Mesenchymal stem cell (in vitro differentiated cells and primary cell): ENCODE measurements at regions not wholly inside any gene's neighbourhood (a gene's known extent, or its start where the extent isn't known, plus 50 kb on each side); places are given as distances from the start of the nearest gene placed in this dataset.

Experiments used
- DNase-seq: peaks from one replicate; pipeline ENCODE4 v3.0.0-alpha.2; 2013
- H2AFZ ChIP-seq: one replicate; pipeline ENCODE4 v1.6.1; 2013; ENCODE audit warnings: low read depth, mild to moderate bottlenecking, control low read depth, inconsistent platforms, low read length, moderate library complexity
- H2AK5ac ChIP-seq: 2 replicates; pipeline ENCODE4 v1.6.1; 2013; ENCODE audit warnings: low read length, moderate library complexity, mild to moderate bottlenecking, inconsistent platforms; ENCODE audit not compliant: severe bottlenecking
- H2BK120ac ChIP-seq: one replicate; pipeline ENCODE4 v1.6.1; 2013; ENCODE audit warnings: low read depth, mild to moderate bottlenecking, inconsistent platforms, low read length, moderate library complexity
- H2BK12ac ChIP-seq, 2 experiments: one replicate each; pipeline ENCODE4 v1.6.1; 2013; ENCODE audit warnings: inconsistent platforms in 2 of 2, low read length in 2 of 2, mild to moderate bottlenecking in 2 of 2, moderate library complexity in 2 of 2, control low read depth in 1 of 2
- H2BK15ac ChIP-seq: one replicate; pipeline ENCODE4 v1.6.1; 2013; ENCODE audit warnings: mild to moderate bottlenecking, low read depth, inconsistent platforms; ENCODE audit not compliant: poor library complexity, severe bottlenecking
- H2BK5ac ChIP-seq: 2 replicates; pipeline ENCODE4 v1.6.1; 2013; ENCODE audit warnings: low read depth, mild to moderate bottlenecking, low read length, control low read depth, inconsistent platforms; ENCODE audit not compliant: poor library complexity, severe bottlenecking
- H3K14ac ChIP-seq, 2 experiments: one replicate each; pipeline ENCODE4 v1.6.1; 2013; ENCODE audit warnings: inconsistent platforms in 2 of 2, low read length in 2 of 2, control low read depth in 1 of 2, mild to moderate bottlenecking in 1 of 2, moderate library complexity in 1 of 2
- H3K18ac ChIP-seq, 2 experiments: one replicate each; pipeline ENCODE4 v1.6.1; 2013; ENCODE audit warnings: inconsistent platforms in 2 of 2, low read length in 2 of 2, control low read depth in 1 of 2, low read depth in 1 of 2, mild to moderate bottlenecking in 1 of 2
- H3K23ac ChIP-seq, 2 experiments: one replicate each; pipeline ENCODE4 v1.6.1; 2013; ENCODE audit warnings: inconsistent platforms in 2 of 2, low read length in 2 of 2, mild to moderate bottlenecking in 2 of 2, moderate library complexity in 2 of 2, control low read depth in 1 of 2
- H3K27ac ChIP-seq: 2 replicates; pipeline ENCODE4 v1.5.1; 2013; ENCODE audit warnings: mild to moderate bottlenecking, moderate library complexity, low read length, control low read depth, inconsistent platforms; ENCODE audit not compliant: poor library complexity, severe bottlenecking
- H3K27me3 ChIP-seq, 2 experiments: 2 replicates each; pipeline versions ENCODE4 v1.6.1 to v1.7.0; 2013; ENCODE audit warnings: low read length in 2 of 2, mild to moderate bottlenecking in 2 of 2, moderate library complexity in 2 of 2, control low read depth in 1 of 2, inconsistent platforms in 1 of 2; ENCODE audit not compliant: control insufficient read depth in 1 of 2, insufficient read depth in 1 of 2
- H3K36me3 ChIP-seq, 2 experiments: 2 replicates each; pipeline versions ENCODE4 v1.6.1 to v1.7.0; 2013; ENCODE audit warnings: low read length in 2 of 2, control low read depth in 1 of 2, inconsistent platforms in 1 of 2, low read depth in 1 of 2, mild to moderate bottlenecking in 1 of 2; ENCODE audit not compliant: insufficient read depth in 2 of 2, control insufficient read depth in 1 of 2
- H3K4ac ChIP-seq, 2 experiments: one replicate each; pipeline ENCODE4 v1.6.1; 2013; ENCODE audit warnings: inconsistent platforms in 2 of 2, low read length in 2 of 2, mild to moderate bottlenecking in 2 of 2, moderate library complexity in 2 of 2, control low read depth in 1 of 2, low read depth in 1 of 2
- H3K4me1 ChIP-seq: 2 replicates; pipeline ENCODE4 v1.6.1; 2013; ENCODE audit warnings: low read depth, low read length, control low read depth; ENCODE audit not compliant: control insufficient read depth, insufficient read depth
- H3K4me2 ChIP-seq: 2 replicates; pipeline ENCODE4 v1.6.1; 2013; ENCODE audit warnings: low read length, mild to moderate bottlenecking, inconsistent platforms; ENCODE audit not compliant: poor library complexity, severe bottlenecking
- H3K4me3 ChIP-seq, 2 experiments: 2 replicates each; pipeline versions ENCODE4 v1.5.1 to v1.7.0; 2013; ENCODE audit warnings: low read length in 2 of 2, mild to moderate bottlenecking in 2 of 2, control low read depth in 1 of 2, low read depth in 1 of 2; ENCODE audit not compliant: insufficient read depth in 1 of 2
- H3K79me1 ChIP-seq: replicated peaks from 2 replicates; pipeline ENCODE4 v1.6.1; 2013; ENCODE audit warnings: mild to moderate bottlenecking, control low read depth, low read length, inconsistent platforms; ENCODE audit not compliant: poor library complexity, severe bottlenecking
- H3K9ac ChIP-seq: 2 replicates; pipeline ENCODE4 v1.7.0; 2013; ENCODE audit warnings: mild to moderate bottlenecking, low read length, moderate library complexity
- H3K9me3 ChIP-seq: 2 replicates; pipeline ENCODE4 v1.7.0; 2013; ENCODE audit warnings: mild to moderate bottlenecking, low read length; ENCODE audit not compliant: control insufficient read depth
- H4K8ac ChIP-seq: one replicate; pipeline ENCODE4 v1.6.1; 2013; ENCODE audit warnings: inconsistent platforms, mild to moderate bottlenecking, low read length, moderate library complexity
- H4K91ac ChIP-seq: one replicate; pipeline ENCODE4 v1.6.1; 2013; ENCODE audit warnings: mild to moderate bottlenecking, low read length, inconsistent platforms
- WGBS: methylation state at CpG from one replicate; pipeline ENCODE4 v1.1.7; 2013; ENCODE audit warnings: mixed read lengths; 5-methylcytosine and 5-hydroxymethylcytosine counted together

- no peak for DNase-seq
- Histone ChIP-seq H2AK5ac (no peak overlapping the region), H4K91ac (no peak overlapping the region), H2BK15ac (no peak overlapping the region), H3K4me3 (no peak overlapping the region), H3K9ac (no peak overlapping the region), H2BK120ac (no peak overlapping the region), H3K27ac (no peak overlapping the region), H4K8ac (no peak overlapping the region), H3K23ac (no peak overlapping the region), H3K79me1 (no peaks in the 10 kb centered on the region), H2BK5ac (no peak overlapping the region), H3K36me3 (no peaks in the 10 kb centered on the region), H3K4me1 (no peaks in the 10 kb centered on the region), H2BK12ac (no peak overlapping the region), H3K27me3 (no peaks in the 10 kb centered on the region), H3K18ac (no peak overlapping the region), H2AFZ (no peak overlapping the region), H3K4ac (no peak overlapping the region), H3K4me2 (no peak overlapping the region), H3K9me3 (no peaks in the 10 kb centered on the region), H3K14ac (no peak overlapping the region)
Observed at GRCh38 chr1:172810480-172811175, 151.7 kb downstream of the FASLG start.

GRCh38 chr1:172811694-172812093 is 152.8 kb downstream of the FASLG start:
- Histone ChIP-seq H3K79me1 (no peaks in the 10 kb centered on the region), H4K8ac (no peak overlapping the region), H3K18ac (no peak overlapping the region), H3K23ac (no peak overlapping the region), H4K91ac (no peak overlapping the region), H3K4me2 (no peak overlapping the region), H3K4ac (no peak overlapping the region), H3K9ac (no peak overlapping the region), H3K4me3 (no peak overlapping the region), H3K4me1 (no peaks in the 10 kb centered on the region), H2AFZ (no peak overlapping the region), H3K27ac (no peak overlapping the region), H2BK15ac (no peak overlapping the region), H3K27me3 (no peaks in the 10 kb centered on the region), H2AK5ac (no peak overlapping the region), H2BK5ac (no peak overlapping the region), H2BK120ac (no peak overlapping the region), H3K14ac (no peak overlapping the region), H3K36me3 (no peaks in the 10 kb centered on the region), H2BK12ac (no peak overlapping the region), H3K9me3 (no peaks in the 10 kb centered on the region)
- no peak for DNase-seq

- no peak for DNase-seq
- Histone ChIP-seq H2BK5ac (no peak overlapping the region), H2BK120ac (no peak overlapping the region), H3K14ac (no peak overlapping the region), H2BK15ac (no peak overlapping the region), H3K4me2 (no peak overlapping the region), H4K8ac (no peak overlapping the region), H3K23ac (no peak overlapping the region), H3K36me3 (no peaks in the 10 kb centered on the region), H3K9ac (no peak overlapping the region), H3K27me3 (no peaks in the 10 kb centered on the region), H2BK12ac (no peak overlapping the region), H3K9me3 (no peaks in the 10 kb centered on the region), H3K79me1 (no peaks in the 10 kb centered on the region), H3K4ac (no peak overlapping the region), H3K4me3 (no peak overlapping the region), H2AFZ (no peak overlapping the region), H4K91ac (no peak overlapping the region), H3K18ac (no peak overlapping the region), H3K4me1 (no peaks in the 10 kb centered on the region), H2AK5ac (no peak overlapping the region), H3K27ac (no peak overlapping the region)
Observed at GRCh38 chr1:172812118-172812517, 153.2 kb downstream of the FASLG start.

GRCh38 chr1:172813330-172813729 is 154.4 kb downstream of the FASLG start:
- 83% methylated on average over 1 of the region's 2 CpGs for WGBS
- Histone ChIP-seq H2AK5ac (no peak overlapping the region), H3K9me3 (no peaks in the 10 kb centered on the region)

More at GRCh38 chr1:172813330-172813729, 154.4 kb downstream of the FASLG start:
- H2BK5ac ChIP-seq: no peak overlapping the region
- H3K14ac ChIP-seq: no peak overlapping the region
- H3K27me3 ChIP-seq: peaks cover 0 to 4% of the 10 kb centered on the region in 2 experiments
- H3K23ac ChIP-seq: no peak overlapping the region
- no peaks in the 10 kb centered on the region for H3K79me1 ChIP-seq
- no peak overlapping the region for H2BK12ac ChIP-seq
- no peaks in the 10 kb centered on the region for H3K36me3 ChIP-seq
- no peak overlapping the region for H3K4me3 ChIP-seq
- no peak overlapping the region for H3K9ac ChIP-seq
- H3K4me1 ChIP-seq: no peaks in the 10 kb centered on the region
- no peak overlapping the region for H2BK120ac ChIP-seq
- H3K4me2 ChIP-seq: no peak overlapping the region
- no peak overlapping the region for H3K27ac ChIP-seq
- no peak for DNase-seq
- H4K91ac ChIP-seq: no peak overlapping the region
- no peak overlapping the region for H3K18ac ChIP-seq
- H2AFZ ChIP-seq: no peak overlapping the region
- H3K4ac ChIP-seq: no peak overlapping the region
- no peak overlapping the region for H4K8ac ChIP-seq
- no peak overlapping the region for H2BK15ac ChIP-seq
